ENCODE measurements at regions not wholly inside any gene's neighbourhood (a gene's known extent, or its start where the extent isn't known, plus 50 kb on each side); places are given as distances from the start of the nearest gene placed in this dataset.
A peak's percentile ranks its signal among the peaks of the same experiment; 100 is the strongest.
"Not testable (repeated sequence)": the region's sequence is repeated elsewhere in the genome, so short reads cannot be mapped to it uniquely, and the experiment has no call there.

DNA sequence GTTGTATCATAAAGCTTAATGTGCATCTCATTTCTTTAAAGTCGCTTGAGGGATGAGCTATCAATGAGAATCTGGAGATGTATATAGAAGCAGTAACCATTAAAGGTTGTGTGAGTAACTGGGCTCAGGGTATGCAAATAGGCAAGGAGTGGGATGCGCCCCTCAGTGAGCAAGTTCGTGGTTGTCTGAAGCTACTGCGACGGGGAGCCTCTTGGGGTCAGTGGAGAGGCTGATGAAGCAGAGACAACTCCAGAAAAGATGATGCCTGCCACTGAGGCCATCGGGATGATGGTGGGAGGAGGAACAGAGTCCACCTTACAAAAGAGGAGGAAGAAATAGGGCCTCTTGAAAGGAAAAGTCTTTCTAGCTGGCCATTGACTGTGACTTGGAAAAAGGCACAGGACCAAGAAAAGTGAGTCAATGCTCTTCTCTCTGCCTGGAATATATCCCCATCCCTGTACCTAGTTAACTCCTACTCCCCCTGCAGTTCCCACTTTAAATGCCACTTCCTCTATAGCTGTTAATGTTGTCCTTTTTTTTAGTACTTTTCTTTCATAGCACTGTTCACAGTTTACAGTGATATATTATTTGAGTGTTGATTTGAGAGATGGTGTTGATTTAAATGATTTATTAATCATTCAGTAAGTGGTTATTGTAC is 51.4 kb upstream of the LSM6 start:
- DNase-seq (ENCODE audit: extremely low read depth in 1 of 11, low read depth in 9 of 11, low spot score in 4 of 11): no peak

DNA sequence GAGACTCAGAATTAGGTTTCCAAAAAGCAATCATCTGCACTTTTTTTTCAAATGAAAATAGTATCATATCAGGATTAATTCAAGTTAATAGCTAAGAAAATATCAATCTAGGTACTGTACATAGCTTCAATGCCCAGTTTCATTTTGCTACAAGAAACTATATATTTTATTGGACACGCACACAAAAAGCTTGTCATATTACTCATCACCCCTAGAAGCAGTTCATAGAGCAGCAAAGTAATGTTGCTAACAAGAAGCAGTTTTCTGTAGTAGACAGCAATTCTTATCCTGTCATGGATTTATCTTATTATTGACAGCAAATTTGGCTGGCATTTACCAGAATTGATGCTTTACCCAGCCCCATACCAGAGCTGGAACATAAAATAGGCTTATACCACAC is 52.3 kb upstream of the LSM6 start:
- DNase-seq (ENCODE audit: extremely low read depth in 1 of 11, low read depth in 9 of 11, low spot score in 4 of 11): no peak

DNA sequence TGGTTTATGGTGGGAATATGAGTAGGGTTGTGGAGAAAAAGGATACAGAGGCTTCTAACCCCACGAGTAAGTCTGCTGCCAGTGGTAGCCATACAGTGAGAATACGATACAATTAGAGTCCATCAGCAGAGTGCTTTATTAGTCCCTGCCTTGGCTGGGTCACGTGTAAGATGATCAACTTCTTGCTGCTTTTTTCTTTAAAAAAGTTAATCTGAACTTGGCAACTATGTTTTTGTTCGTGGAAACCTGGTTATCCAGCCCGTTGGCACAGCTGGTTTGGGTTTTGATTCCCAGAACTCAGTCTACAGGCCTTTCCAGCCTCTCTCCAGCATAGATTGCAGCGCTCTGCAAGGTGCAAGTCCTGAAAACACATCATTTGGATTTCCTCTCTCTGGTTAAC is 53.1 kb upstream of the LSM6 start:
- peak in 1 of 11 donors; percentile 17 for DNase-seq (ENCODE audit: extremely low read depth in 1 of 11, low read depth in 9 of 11, low spot score in 4 of 11)

DNA sequence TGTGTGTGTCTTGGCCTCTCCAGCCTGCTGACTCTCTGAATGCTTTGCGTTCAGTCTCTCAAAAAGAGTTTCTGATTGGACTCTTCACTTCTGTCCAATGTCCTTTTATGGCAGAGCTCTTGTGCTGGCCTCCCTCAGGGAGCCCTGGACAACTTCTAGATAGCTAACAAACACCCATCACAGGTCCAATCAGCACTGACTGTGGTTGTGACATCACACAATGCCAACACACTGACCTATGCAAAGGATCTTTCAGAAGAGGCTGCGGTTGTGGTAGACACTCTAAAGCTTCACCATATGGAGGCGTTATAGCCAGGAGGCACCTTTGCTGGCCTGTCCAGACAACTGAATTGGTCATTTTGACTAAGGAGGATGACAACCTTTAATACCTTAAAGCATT is 53.8 kb upstream of the LSM6 start:
- DNase-seq (ENCODE audit: extremely low read depth in 1 of 11, low read depth in 9 of 11, low spot score in 4 of 11): no peak

DNA sequence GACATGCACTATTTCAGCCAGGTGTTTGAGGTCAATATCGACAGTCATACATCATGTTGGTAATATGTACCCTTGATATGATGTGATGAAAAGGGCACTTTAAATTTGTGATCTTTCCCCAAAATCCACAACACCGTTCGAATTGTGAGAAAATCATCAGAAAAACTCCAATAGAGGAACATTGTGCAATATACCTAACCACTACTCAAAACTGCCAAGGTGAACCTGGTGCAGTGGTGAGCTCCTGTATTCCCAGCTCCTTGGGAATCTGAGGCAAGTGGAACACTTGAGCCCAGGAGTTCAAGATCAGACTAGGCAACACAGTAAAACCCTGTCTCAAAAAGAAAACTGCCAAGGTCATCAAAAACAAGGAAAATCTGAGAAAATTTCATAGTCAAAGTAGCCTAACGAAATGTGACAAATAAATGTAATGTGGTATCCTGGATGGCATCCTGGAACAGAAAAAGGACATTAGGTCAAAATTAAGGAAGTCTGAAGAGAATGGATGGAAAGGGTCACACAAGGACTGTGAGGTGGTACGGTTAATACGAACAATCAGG is 55.6 kb upstream of the LSM6 start:
- DNase-seq (ENCODE audit: extremely low read depth in 1 of 11, low read depth in 9 of 11, low spot score in 4 of 11): no peak

DNA sequence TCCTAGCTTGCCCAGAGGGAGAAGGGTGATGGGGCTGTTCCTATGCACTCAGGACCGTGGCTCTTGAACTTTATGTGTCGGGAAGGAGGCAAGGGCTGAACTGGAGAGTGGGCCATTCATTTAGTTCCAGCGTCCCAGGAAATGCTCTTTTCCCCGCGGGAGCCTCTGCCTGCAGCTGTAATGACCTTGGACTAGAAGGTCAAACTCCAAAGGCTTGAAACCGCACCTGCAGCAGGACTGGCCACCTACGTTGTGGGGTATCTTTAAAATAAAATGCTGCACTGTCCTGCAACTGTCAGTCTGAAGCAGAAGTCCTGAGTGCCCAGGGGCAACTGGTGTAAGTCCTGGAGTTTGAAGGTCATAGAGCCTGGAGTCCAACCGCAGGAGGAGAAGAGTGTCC is 61.5 kb upstream of the LSM6 start:
- DNase-seq (ENCODE audit: extremely low read depth in 1 of 11, low read depth in 9 of 11, low spot score in 4 of 11): no peak

DNA sequence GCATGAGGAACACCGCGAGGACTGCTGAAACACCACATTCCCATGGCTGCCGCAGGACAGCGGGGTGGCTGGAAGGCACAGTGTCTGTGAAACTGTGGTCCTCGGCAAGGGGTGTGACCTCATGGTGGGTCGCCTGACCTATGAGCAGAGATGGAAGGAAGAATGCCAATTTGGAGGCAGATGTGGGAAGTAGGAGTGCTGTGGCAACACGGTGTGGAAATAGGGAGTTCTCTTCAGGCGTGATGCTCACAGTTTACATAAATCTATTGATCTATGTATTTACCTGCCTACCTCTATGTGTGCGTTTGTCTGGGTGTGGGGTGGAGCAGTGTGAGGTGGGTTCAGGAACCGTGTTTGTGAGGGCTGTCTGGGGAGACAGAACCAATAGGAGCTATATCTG is 62.3 kb upstream of the LSM6 start:
- no peak for DNase-seq (ENCODE audit: extremely low read depth in 1 of 11, low read depth in 9 of 11, low spot score in 4 of 11)

DNA sequence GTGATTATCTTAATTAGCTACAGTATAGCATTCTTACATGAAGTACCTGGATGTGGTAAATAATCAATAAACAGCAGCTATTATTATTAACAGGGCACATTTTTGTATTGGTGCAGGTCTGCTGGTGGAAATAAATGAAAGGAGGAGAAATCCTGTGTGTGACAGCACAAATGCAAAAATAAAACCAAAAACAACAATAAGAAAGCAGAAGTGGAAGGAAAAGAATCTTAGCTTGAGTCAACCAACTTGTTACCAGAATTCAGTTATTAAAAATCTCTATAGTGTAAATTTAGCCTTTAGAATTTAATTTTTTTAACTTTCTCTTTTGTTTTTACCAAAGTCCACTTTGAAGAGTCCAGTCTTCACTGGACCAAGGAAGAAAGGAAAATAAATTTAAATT is 63.1 kb upstream of the LSM6 start:
- no peak for DNase-seq (ENCODE audit: extremely low read depth in 1 of 11, low read depth in 9 of 11, low spot score in 4 of 11)

DNA sequence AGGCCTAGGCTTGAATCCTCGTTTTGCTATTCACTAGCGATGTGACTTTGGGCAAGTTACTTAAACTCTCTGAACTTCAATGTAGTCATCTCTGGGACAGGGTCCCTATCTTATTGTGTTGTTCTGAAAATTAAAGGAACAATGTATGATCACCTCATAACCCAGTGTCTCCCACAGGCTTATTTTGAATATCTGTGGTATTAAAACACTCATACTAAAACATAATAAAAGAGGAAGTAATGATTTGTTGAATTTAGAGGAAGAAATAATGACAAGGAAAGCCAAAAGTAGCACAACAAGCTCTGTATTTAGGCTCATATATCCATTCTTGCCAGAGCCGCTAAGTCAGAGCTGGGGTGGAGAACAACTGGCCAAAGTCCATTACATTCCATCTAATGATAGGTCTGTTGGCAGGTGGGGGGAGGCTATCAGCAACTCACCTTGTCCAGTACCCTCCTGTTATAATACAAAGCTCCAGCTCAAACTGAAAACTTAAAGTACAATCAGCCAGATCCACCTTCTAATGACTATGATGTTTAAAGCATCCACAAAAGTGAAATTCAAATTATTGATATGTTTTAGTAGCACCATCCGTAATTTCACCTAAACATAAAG is 64.5 kb upstream of the LSM6 start:
- DNase-seq (ENCODE audit: extremely low read depth in 1 of 11, low read depth in 9 of 11, low spot score in 4 of 11): no peak

DNA sequence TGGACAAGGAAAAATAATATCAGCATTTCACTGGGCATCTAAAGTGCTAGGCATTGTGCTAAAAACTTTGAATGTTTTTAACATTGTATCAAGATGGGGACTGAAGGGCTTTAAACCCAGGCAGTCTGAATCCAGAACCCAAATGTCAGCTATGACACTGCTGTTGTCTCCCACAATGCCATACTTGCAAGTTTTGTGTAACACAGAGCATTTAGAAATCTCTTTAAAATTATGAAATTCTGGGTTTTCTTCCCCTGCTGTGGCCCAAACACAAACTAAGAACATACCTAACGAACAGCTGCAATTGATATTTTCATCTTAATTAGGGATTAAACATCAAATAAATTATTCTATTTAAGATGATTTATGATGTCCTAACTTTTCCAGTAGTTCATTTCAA is 66.8 kb upstream of the LSM6 start:
- no peak for DNase-seq (ENCODE audit: extremely low read depth in 1 of 11, low read depth in 9 of 11, low spot score in 4 of 11)

DNA sequence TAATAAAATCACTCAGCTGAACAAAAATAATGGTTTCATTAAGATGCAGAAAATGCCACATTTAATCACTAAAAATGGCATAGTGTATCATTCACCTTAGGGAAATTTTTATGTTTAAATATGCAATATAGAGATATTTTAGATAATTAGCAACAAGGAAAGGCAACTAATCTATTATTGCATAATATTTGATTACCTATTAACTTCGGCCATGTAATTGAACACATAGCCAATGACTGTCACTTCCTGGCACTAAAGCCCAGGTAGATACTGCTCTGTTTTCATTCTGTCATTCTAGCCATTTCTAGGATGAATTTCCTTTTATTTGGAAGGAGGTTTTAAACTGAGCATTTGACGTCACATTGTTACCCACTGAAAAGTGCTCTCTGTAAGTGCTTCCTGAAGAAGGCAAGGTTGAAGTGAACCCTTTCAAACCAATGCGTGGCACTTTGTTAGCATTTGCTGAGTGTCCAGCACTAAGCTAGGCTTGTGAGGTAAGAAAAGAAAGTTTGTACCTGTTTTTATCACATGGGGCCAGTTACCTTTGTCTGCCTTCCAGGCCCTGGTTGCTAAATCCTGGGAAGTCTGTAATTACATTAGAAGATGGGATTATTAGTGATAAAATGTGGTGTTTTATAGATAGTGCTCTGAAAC is 67.8 kb upstream of the LSM6 start:
- no peak for DNase-seq (ENCODE audit: extremely low read depth in 1 of 11, low read depth in 9 of 11, low spot score in 4 of 11)

DNA sequence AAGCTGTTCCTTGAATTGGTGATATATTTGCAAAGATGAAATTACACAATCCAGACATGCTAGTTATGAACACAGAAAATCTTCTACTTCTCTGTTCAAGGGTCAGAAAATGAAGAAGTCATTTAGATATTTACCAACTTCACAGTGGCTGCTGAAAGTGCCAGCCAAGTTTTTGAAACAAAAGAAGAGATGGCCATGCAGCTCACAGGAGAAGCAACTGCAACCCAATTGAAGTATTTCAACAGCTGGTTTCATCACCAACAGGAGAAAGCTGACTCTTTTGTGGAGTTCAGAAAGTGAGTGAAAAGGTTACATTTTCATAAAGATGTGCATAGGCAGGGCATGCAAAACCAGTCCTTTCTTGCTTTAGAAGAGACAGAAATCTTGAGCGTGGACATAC is 70.1 kb upstream of the LSM6 start:
- no peak for DNase-seq (ENCODE audit: extremely low read depth in 1 of 11, low read depth in 9 of 11, low spot score in 4 of 11)

DNA sequence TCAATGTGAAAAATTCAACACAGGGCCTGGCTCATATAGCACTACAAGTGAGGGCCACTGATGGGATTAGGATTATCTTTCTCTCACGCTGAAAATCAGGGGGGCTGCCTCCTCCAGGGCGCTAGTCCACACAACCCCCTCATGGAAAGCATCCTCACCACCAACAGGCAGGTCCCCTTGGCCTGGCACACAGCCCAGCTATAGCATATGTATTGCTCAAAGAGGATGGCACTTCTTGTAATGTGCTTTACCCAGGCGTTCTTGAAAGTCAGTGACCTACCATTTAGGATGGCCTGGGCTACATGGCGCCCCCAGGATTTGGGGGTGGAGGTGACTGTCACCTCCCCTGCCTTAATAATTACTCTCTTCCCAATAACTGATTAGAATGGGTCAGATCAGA is 71.0 kb upstream of the LSM6 start:
- DNase-seq (ENCODE audit: extremely low read depth in 1 of 11, low read depth in 9 of 11, low spot score in 4 of 11): no peak

DNA sequence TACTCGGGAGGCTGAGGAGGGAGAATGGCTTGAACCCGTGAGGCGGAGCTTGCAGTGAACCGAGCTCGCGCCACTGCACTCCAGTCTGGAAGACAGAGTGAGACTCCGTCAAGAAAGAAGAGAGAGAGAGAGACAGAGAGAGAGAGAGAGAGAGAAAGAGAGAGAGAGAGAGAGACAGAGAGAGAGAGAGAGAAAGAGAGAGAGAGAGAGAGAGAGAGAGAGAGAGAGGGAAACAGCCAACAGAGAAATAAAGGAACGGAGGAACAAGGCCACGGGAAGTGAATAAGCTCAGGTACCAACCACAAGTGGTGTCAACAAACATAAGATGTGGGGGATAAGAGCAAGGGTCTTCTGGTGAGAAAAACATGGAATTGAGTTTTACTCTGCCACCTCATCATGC is 71.5 kb upstream of the LSM6 start:
- not testable (repeated sequence) for DNase-seq (ENCODE audit: extremely low read depth in 1 of 11, low read depth in 9 of 11, low spot score in 4 of 11)

DNA sequence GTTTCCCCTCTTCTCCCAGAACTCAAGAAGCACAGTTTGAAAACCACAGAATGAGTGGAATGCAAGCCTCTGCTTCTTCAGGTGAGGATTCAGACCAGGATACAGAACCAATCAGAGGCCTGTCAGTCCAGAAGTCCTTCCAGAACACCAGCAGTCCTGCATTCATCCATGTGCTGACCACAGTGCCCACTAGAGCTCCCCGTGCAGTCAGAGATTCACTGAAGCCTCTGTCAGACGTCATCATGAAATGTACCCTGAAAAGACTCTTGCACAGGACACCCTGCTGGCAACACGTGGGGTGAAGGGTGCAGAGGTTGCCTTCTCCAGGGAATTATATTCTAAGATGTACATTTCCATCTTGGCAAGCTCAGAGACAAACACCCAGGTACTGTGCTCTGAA is 75.9 kb upstream of the LSM6 start:
- DNase-seq (ENCODE audit: extremely low read depth in 1 of 11, low read depth in 9 of 11, low spot score in 4 of 11): no peak

DNA sequence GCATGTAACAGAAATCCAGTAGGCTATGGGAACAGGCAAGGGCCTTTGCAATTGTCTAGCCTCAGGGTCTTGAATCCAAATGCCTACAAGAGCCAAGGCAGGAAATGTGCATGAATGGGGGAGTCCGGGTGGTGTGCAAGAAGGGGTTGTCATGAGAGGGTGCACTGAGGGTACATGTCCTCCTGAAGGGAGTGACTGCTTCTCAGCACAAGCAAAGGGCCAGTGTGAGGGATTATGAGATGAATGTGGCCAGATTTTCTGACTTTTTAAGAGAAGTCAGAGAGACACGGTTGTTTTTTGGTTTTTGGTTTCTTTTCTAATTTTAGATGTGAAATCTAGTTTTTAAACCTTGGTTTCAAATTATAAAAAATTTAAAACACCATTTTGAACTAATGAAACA is 76.5 kb upstream of the LSM6 start:
- no peak for DNase-seq (ENCODE audit: extremely low read depth in 1 of 11, low read depth in 9 of 11, low spot score in 4 of 11)

DNA sequence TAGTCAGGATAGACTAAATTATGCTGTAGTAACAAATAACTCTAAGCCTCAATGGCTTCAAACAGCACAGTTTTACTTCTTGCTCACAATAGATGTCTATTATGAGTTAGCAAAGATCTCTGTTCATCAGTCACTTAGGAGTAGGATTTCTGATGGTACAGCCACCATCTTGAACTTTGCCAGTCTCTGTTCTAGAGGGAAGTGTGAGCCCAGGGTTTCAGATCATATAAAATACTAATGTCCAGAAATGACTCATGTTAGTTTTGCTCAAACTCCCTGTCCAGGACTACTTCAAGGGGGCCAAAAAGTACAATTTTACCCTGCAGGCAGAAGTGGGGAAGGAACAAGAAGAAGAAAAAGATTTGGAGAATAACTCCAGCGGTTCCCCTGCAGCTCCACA is 77.1 kb upstream of the LSM6 start:
- no peak for DNase-seq (ENCODE audit: extremely low read depth in 1 of 11, low read depth in 9 of 11, low spot score in 4 of 11)

DNA sequence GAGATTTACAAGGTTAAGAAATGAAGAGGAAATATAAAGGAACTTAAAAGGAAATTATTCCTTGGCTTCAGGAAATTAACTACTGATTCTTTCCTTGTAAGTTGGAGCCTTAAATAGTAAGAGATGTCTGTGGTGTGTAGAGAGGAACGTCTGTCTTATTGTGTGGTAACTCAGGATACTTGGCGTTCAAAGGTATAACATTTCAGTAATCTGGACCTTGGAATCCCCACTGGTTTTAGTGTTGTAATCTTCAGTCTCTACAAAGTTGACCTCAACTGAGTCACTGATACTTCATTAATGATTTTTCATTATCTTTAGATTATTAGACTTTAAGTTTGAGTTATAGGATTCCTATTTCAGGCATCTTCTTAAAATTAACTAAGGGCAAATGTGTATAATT is 79.1 kb upstream of the LSM6 start:
- no peak for DNase-seq (ENCODE audit: extremely low read depth in 1 of 11, low read depth in 9 of 11, low spot score in 4 of 11)

DNA sequence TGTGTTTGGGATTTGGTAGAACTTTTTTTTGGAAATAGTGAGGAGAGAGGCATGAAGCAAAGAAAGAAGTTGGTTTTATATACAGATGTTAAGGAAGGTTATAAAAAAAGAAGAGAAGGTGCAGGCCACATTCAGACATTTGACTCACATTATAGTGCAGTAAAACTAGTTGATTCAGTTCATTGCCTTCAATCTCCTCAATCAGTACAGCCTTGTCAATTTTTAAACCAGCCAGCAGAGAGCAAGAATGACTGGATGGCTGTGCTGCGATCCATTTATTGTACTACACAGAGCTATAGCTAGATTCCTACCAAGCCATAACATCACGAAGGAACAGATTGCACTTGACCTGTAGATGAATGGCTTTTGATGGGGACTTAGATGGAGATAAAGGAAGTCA is 79.7 kb upstream of the LSM6 start:
- DNase-seq (ENCODE audit: extremely low read depth in 1 of 11, low read depth in 9 of 11, low spot score in 4 of 11): peak in 3 of 11 donors; percentile 9 to 27 (median 21)

DNA sequence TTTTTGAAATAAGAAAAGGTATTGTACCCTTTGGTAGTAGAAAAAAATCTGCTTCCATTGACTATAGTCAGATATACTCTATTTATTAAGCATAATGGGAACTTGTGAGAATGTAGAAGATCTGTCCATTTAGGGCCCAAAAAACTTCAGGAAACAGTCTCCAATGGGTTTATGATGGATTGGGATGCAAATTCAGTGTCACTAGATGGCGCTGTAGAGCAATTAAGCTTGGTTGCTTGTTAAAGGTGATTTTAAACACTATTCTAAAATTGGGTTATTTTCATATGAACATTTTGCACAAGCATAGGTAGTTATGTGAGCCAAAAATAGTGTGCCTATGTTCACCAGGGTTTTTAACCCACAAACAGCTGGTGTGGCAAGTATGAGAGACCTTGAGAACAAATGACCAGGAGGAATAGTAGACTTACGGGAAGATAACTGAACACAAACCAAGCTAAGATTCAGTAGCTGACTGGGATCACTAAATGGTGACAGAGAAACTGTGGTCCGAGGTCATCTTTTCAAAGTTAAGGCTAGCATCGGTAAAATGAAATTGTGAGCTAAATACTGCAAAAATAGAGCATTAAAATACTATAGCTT is 80.3 kb upstream of the LSM6 start:
- peak in 10 of 11 donors; percentile 17 to 36 (median 26) for DNase-seq (ENCODE audit: extremely low read depth in 1 of 11, low read depth in 9 of 11, low spot score in 4 of 11)
